A549 (cell line): ENCODE measurements at regions not wholly inside any gene's neighbourhood (a gene's known extent, or its start where the extent isn't known, plus 50 kb on each side); places are given as distances from the start of the nearest gene placed in this dataset.

Experiments used
- ATAC-seq, 2 experiments: fragments of 200-7000 bp in 1 of 2; fragments of >200 bp in 1 of 2; cut with Nextera tagmentation in 1 of 2; cut with Tn5 transposase in 1 of 2; 3 replicates each; pipeline versions ENCODE4 v1.8.0 to v1.9.1; 2018 to 2020; ENCODE audit warnings: mild to moderate bottlenecking in 1 of 2, moderate library complexity in 1 of 2
- CTCF ChIA-PET: fragments of 300-600 bp; sonication (Branson Sonifier 250); formaldehyde crosslinking; extraction: SDS; loops from one replicate; lab custom pipeline; 2021; ENCODE audit warnings: antibody characterized with exemption, inconsistent platforms; lab: Yijun Ruan, JAX
- POLR2A ChIA-PET: fragments of 350-600 bp; formaldehyde crosslinking; extraction: SDS; loops from one replicate; lab custom pipeline; 2021; ENCODE audit warnings: antibody characterized with exemption, inconsistent platforms; lab: Yijun Ruan, JAX
- DNase-seq, 2 experiments: peaks; one replicate each; pipeline versions ENCODE4 v3.0.0 to v3.0.0-alpha.2; 2011 to 2016; ENCODE audit warnings: low read depth in 1 of 2, low spot score in 1 of 2
- FAIRE-seq: peaks from 2 replicates; lab custom pipeline; 2011; peaks lifted over from hg19 to GRCh38; lab: Jason Lieb, UNC
- H3K27ac ChIP-seq, 2 experiments: fragments of >200 bp; sonication (Bioruptor Twin); formaldehyde crosslinking; 3 replicates each; pipeline ENCODE4 v1.5.1; 2016 to 2017
- H3K4me1 ChIP-seq: fragments of >200 bp; sonication (Bioruptor Twin); formaldehyde crosslinking; 3 replicates; pipeline ENCODE4 v1.6.1; 2016
- H3K4me2 ChIP-seq: fragments of >200 bp; sonication (Bioruptor Twin); formaldehyde crosslinking; 3 replicates; pipeline ENCODE4 v1.6.1; 2016
- H3K4me3 ChIP-seq: fragments of >200 bp; sonication (Bioruptor Twin); formaldehyde crosslinking; 3 replicates; pipeline ENCODE4 v1.5.1; 2016
- H3K9me3 ChIP-seq: fragments of >200 bp; sonication (Bioruptor Twin); formaldehyde crosslinking; 3 replicates; pipeline ENCODE4 v1.6.1; 2016
- BHLHE40 ChIP-seq: IDR thresholded peaks from 2 replicates; pipeline ENCODE4 v1.6.1; 2012; ENCODE audit warnings: low read depth, low read length, inconsistent platforms
- CBX8 ChIP-seq: fragments of 200-600 bp; sonication (generic); IDR thresholded peaks from 2 replicates; pipeline ENCODE4 v1.6.1; 2016
- CEBPB ChIP-seq, 2 experiments: fragments of >200 bp in 1 of 2; sonication (Bioruptor Twin) in 1 of 2; formaldehyde crosslinking in 1 of 2; IDR thresholded peaks; 2 replicates each; pipeline ENCODE4 v1.6.1; 2012 to 2016
- CHD4 ChIP-seq: fragments of 200-600 bp; sonication (generic); IDR thresholded peaks from 2 replicates; pipeline ENCODE4 v1.6.1; 2016; ENCODE audit warnings: antibody characterized with exemption, mild to moderate bottlenecking, borderline replicate concordance
- EHMT2 ChIP-seq: fragments of 200-600 bp; sonication (generic); IDR thresholded peaks from 2 replicates; pipeline ENCODE4 v1.6.1; 2016; ENCODE audit warnings: antibody characterized with exemption, low read depth, mild to moderate bottlenecking, moderate library complexity
- FOSB ChIP-seq: fragments of 250-450 bp; sonication (Bioruptor Pico); IDR thresholded peaks from 2 replicates; pipeline ENCODE4 v1.5.0; 2020; ENCODE audit warnings: mild to moderate bottlenecking, moderate library complexity
- FOSL2 ChIP-seq, 2 experiments: fragments of 450-650 bp in 1 of 2; fragments of >200 bp in 1 of 2; sonication (Bioruptor Twin) in 1 of 2; formaldehyde crosslinking; IDR thresholded peaks; 2 replicates each; pipeline versions ENCODE4 v1.5.0 to v1.6.1; 2016 to 2020; ENCODE audit warnings: mild to moderate bottlenecking in 1 of 2, moderate library complexity in 1 of 2
- HOXB13 ChIP-seq: fragments of 250-450 bp; sonication (Bioruptor Pico); IDR thresholded peaks from 2 replicates; pipeline ENCODE4 v1.5.0; 2020; ENCODE audit warnings: low read depth, mild to moderate bottlenecking, moderate library complexity
- HOXB5 ChIP-seq: fragments of 250-450 bp; sonication (Bioruptor Pico); IDR thresholded peaks from 2 replicates; pipeline ENCODE4 v1.5.0; 2020; ENCODE audit warnings: mild to moderate bottlenecking, moderate library complexity
- KDM1A ChIP-seq: fragments of 200-600 bp; sonication (generic); IDR thresholded peaks from 2 replicates; pipeline ENCODE4 v1.6.1; 2016; ENCODE audit warnings: low read depth, mild to moderate bottlenecking
- KDM5A ChIP-seq: fragments of 200-600 bp; sonication (generic); IDR thresholded peaks from 2 replicates; pipeline ENCODE4 v1.6.1; 2016; ENCODE audit warnings: antibody characterized with exemption, mild to moderate bottlenecking
- MYC ChIP-seq: IDR thresholded peaks from 2 replicates; pipeline ENCODE4 v1.6.1; 2012; ENCODE audit warnings: mild to moderate bottlenecking, inconsistent platforms, low read length, improper control_type of control experiment, borderline replicate concordance
- NR3C1 ChIP-seq: fragments of >200 bp; sonication (Bioruptor Twin); formaldehyde crosslinking; IDR thresholded peaks from 3 replicates; pipeline ENCODE4 v1.6.1; 2017
- POLR2AphosphoS2 ChIP-seq: conservative IDR thresholded peaks from 2 replicates; pipeline ENCODE4 v1.6.1; 2012; ENCODE audit warnings: low read length, improper control_type of control experiment, inconsistent platforms
- RFX5 ChIP-seq: fragments of 450-650 bp; IDR thresholded peaks from 2 replicates; pipeline ENCODE4 v1.7.1; 2014; ENCODE audit warnings: antibody characterized with exemption, mild to moderate bottlenecking, moderate library complexity
- SREBF2 ChIP-seq: fragments of 450-650 bp; IDR thresholded peaks from 2 replicates; pipeline ENCODE4 v1.6.1; 2014; ENCODE audit warnings: mild to moderate bottlenecking, moderate library complexity
- TFCP2L1 ChIP-seq: fragments of 250-450 bp; sonication (Bioruptor Pico); IDR thresholded peaks from 2 replicates; pipeline ENCODE4 v1.5.0; 2021; ENCODE audit warnings: mild to moderate bottlenecking
- WGBS: methylation state at CpG from one replicate; pipeline ENCODE4 v1.1.6; 2017; ENCODE audit errors: missing lambda C conversion rate; 5-methylcytosine and 5-hydroxymethylcytosine counted together
- TF ChIP-seq, protein P1 (sequence below): fragments of 450-650 bp; IDR thresholded peaks from 2 replicates; pipeline ENCODE4 v1.6.1; 2014; ENCODE audit warnings: antibody characterized with exemption
- TF ChIP-seq, protein P2 (sequence below): fragments of >200 bp; sonication (Bioruptor Twin); formaldehyde crosslinking; IDR thresholded peaks from 3 replicates; pipeline ENCODE4 v1.5.1; 2016
- TF ChIP-seq, protein P3 (sequence below): IDR thresholded peaks from 2 replicates; pipeline ENCODE4 v1.6.1; 2012
- TF ChIP-seq, protein P4 (sequence below): IDR thresholded peaks from 2 replicates; pipeline ENCODE4 v1.6.1; 2012
- TF ChIP-seq, protein P5 (sequence below): fragments of 200-600 bp; sonication (generic); IDR thresholded peaks from 2 replicates; pipeline ENCODE4 v1.6.1; 2016; ENCODE audit warnings: antibody characterized with exemption, mild to moderate bottlenecking, moderate library complexity
- TF ChIP-seq, protein P6 (sequence below): IDR thresholded peaks from 2 replicates; pipeline ENCODE4 v1.6.1; 2012; ENCODE audit warnings: low read depth, borderline replicate concordance

DNA sequence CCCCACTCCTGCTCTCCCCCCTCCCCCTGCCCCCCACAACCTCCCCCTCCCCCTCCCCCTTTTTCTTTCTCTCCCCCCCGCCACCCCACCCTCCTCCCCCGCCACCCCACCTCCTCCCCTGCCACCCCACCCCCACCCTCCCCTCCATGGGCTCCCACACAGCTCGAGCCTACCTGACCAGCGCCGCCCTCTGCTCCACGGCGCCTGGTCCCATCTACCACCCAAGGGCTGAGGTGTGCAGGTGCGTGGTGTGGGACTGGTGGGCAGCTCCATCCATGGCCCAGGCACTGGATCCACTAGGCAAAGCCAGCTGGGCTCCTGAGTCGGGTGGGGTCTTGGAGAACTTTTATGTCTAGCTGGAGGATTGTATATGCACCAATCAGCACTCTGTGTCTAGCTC is 68.3 kb upstream of the KCNAB1 start:
- DNase-seq, result no peak
- TF ChIP-seq CEBPB (IDR thresholded peaks at IDR 0.05), result no peak
- no peak for TF ChIP-seq EHMT2
- no peak for TF ChIP-seq KDM1A
- TF ChIP-seq, protein P1, sequence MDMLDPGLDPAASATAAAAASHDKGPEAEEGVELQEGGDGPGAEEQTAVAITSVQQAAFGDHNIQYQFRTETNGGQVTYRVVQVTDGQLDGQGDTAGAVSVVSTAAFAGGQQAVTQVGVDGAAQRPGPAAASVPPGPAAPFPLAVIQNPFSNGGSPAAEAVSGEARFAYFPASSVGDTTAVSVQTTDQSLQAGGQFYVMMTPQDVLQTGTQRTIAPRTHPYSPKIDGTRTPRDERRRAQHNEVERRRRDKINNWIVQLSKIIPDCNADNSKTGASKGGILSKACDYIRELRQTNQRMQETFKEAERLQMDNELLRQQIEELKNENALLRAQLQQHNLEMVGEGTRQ, result no peak
- H3K9me3 ChIP-seq, result peaks cover 8% of the 10 kb centered on the region; the same call in 2 of the 3 replicates
- no peaks in the 10 kb centered on the region for H3K4me1 ChIP-seq
- H3K27ac ChIP-seq, result no peak overlapping the region
- no CpG with 5 or more reads among the region's 9 CpGs for WGBS
- no peak overlapping the region for H3K4me3 ChIP-seq
- CTCF ChIA-PET, result no interaction called here
- no peak for ATAC-seq
- POLR2A ChIA-PET, result no interaction called here
- no peak for FAIRE-seq
- H3K4me2 ChIP-seq, result no peak overlapping the region

DNA sequence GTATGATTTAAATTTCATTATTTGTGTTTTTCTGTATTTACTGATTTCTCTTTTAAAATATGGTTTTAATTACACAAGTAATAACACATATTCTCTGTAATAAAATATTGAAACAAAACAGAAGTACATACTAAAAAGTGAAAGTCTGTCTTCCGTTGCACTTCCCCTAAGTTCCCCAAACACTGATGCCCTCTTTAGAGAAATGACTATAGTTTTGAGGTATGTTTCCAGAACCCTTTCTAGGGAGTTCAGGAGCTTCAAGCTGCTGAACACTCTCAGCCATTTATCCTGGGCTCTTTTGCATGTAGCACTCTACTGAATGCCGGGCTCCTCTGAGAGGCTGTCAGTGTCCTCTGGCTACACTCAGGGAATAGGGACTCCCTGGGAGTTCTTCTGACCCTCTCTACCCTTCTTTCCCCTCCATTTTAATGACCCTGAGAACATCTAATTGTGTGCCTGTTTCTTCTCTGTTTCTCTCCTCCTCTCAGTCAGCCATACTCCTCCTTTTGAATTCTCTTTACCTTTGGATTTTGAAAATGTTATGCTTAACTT is 60.4 kb upstream of the KCNAB1 start:
- H3K27ac ChIP-seq, result no peak overlapping the region
- CTCF ChIA-PET, result interaction anchor here (2.9 kb wide), 1 partner anchor 17 kb away, joined by 11 read pairs; no protein-coding TSS in a partner anchor
- 27% methylated on average over 2 of the region's 2 CpGs for WGBS
- no peak overlapping the region for H3K4me2 ChIP-seq
- no peaks in the 10 kb centered on the region for H3K4me1 ChIP-seq
- peak in 1 of 2 experiments; percentile 35; a peak in 2 of 6 replicates for ATAC-seq
- no peak overlapping the region for H3K4me3 ChIP-seq
- TF ChIP-seq FOSB (CRISPR knock-in tag) (no peak), CHD4 (no peak), FOSL2 (IDR thresholded peaks at IDR 0.05) (no peak), FOSL2 (CRISPR knock-in tag; IDR thresholded peaks at IDR 0.05) (no peak), HOXB13 (no peak), CBX8 (no peak), HOXB5 (CRISPR knock-in tag) (no peak), KDM5A (no peak), POLR2AphosphoS2 (no peak), BHLHE40 (no peak), MYC (no peak), CEBPB (IDR thresholded peaks at IDR 0.05) (no peak), SREBF2 (no peak), NR3C1 (no peak), TFCP2L1 (CRISPR knock-in tag) (no peak), RFX5 (no peak)
- TF ChIP-seq, protein P2, sequence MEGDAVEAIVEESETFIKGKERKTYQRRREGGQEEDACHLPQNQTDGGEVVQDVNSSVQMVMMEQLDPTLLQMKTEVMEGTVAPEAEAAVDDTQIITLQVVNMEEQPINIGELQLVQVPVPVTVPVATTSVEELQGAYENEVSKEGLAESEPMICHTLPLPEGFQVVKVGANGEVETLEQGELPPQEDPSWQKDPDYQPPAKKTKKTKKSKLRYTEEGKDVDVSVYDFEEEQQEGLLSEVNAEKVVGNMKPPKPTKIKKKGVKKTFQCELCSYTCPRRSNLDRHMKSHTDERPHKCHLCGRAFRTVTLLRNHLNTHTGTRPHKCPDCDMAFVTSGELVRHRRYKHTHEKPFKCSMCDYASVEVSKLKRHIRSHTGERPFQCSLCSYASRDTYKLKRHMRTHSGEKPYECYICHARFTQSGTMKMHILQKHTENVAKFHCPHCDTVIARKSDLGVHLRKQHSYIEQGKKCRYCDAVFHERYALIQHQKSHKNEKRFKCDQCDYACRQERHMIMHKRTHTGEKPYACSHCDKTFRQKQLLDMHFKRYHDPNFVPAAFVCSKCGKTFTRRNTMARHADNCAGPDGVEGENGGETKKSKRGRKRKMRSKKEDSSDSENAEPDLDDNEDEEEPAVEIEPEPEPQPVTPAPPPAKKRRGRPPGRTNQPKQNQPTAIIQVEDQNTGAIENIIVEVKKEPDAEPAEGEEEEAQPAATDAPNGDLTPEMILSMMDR, result no peak
- TF ChIP-seq, protein P3, sequence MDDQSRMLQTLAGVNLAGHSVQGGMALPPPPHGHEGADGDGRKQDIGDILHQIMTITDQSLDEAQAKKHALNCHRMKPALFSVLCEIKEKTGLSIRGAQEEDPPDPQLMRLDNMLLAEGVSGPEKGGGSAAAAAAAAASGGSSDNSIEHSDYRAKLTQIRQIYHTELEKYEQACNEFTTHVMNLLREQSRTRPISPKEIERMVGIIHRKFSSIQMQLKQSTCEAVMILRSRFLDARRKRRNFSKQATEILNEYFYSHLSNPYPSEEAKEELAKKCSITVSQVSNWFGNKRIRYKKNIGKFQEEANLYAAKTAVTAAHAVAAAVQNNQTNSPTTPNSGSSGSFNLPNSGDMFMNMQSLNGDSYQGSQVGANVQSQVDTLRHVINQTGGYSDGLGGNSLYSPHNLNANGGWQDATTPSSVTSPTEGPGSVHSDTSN, result no peak
- TF ChIP-seq, protein P4, sequence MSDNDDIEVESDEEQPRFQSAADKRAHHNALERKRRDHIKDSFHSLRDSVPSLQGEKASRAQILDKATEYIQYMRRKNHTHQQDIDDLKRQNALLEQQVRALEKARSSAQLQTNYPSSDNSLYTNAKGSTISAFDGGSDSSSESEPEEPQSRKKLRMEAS, result no peak
- TF ChIP-seq, protein P5, sequence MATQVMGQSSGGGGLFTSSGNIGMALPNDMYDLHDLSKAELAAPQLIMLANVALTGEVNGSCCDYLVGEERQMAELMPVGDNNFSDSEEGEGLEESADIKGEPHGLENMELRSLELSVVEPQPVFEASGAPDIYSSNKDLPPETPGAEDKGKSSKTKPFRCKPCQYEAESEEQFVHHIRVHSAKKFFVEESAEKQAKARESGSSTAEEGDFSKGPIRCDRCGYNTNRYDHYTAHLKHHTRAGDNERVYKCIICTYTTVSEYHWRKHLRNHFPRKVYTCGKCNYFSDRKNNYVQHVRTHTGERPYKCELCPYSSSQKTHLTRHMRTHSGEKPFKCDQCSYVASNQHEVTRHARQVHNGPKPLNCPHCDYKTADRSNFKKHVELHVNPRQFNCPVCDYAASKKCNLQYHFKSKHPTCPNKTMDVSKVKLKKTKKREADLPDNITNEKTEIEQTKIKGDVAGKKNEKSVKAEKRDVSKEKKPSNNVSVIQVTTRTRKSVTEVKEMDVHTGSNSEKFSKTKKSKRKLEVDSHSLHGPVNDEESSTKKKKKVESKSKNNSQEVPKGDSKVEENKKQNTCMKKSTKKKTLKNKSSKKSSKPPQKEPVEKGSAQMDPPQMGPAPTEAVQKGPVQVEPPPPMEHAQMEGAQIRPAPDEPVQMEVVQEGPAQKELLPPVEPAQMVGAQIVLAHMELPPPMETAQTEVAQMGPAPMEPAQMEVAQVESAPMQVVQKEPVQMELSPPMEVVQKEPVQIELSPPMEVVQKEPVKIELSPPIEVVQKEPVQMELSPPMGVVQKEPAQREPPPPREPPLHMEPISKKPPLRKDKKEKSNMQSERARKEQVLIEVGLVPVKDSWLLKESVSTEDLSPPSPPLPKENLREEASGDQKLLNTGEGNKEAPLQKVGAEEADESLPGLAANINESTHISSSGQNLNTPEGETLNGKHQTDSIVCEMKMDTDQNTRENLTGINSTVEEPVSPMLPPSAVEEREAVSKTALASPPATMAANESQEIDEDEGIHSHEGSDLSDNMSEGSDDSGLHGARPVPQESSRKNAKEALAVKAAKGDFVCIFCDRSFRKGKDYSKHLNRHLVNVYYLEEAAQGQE, result no peak
- TF ChIP-seq, protein P6, sequence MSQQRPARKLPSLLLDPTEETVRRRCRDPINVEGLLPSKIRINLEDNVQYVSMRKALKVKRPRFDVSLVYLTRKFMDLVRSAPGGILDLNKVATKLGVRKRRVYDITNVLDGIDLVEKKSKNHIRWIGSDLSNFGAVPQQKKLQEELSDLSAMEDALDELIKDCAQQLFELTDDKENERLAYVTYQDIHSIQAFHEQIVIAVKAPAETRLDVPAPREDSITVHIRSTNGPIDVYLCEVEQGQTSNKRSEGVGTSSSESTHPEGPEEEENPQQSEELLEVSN, result no peak
- TF ChIP-seq, all 56 proteins: peak for 0
- POLR2A ChIA-PET, result no interaction called here
- no peaks in the 10 kb centered on the region for H3K9me3 ChIP-seq
- DNase-seq (no peak), FAIRE-seq (no peak)
